GM21360 (cell line): ENCODE measurements at regions not wholly inside any gene's neighbourhood (a gene's known extent, or its start where the extent isn't known, plus 50 kb on each side); places are given as distances from the start of the nearest gene placed in this dataset.

ENCODE experiments used
- ATAC-seq: cut with Tn5 transposase; IDR thresholded peaks from one replicate; pipeline ENCODE4 v1.9.1; 2021; ENCODE audit warnings: mild to moderate bottlenecking, moderate library complexity; ENCODE audit not compliant: unreplicated experiment

GRCh38 chr11:128232588-128232987, 354.8 kb downstream of the ETS1 start:
- no peak for ATAC-seq

- no peak for ATAC-seq
Measured at GRCh38 chr11:128231845-128232410, 355.4 kb downstream of the ETS1 start.

GRCh38 chr11:128227466-128227865, 359.9 kb downstream of the ETS1 start:
- ATAC-seq = no peak

GRCh38 chr11:128226106-128226716, 361.1 kb downstream of the ETS1 start:
- ATAC-seq = no peak

- ATAC-seq = no peak
Measured at GRCh38 chr11:128222245-128222884, 365.0 kb downstream of the ETS1 start.

- ATAC-seq = no peak
Measured at GRCh38 chr11:128219731-128220120, 367.6 kb downstream of the ETS1 start.

GRCh38 chr11:128216198-128216597, 371.2 kb downstream of the ETS1 start:
- no peak for ATAC-seq

- ATAC-seq = no peak
Measured at GRCh38 chr11:128215238-128215882, 372.0 kb downstream of the ETS1 start.

GRCh38 chr11:128214263-128214662, 373.1 kb downstream of the ETS1 start:
- no peak for ATAC-seq

GRCh38 chr11:128213461-128213860, 373.9 kb downstream of the ETS1 start:
- no peak for ATAC-seq

GRCh38 chr11:128212324-128212723, 375.0 kb downstream of the ETS1 start:
- no peak for ATAC-seq

GRCh38 chr11:128210148-128210940, 377.0 kb downstream of the ETS1 start:
- no peak for ATAC-seq

GRCh38 chr11:128209138-128209435, 378.3 kb downstream of the ETS1 start:
- no peak for ATAC-seq

GRCh38 chr11:128208329-128209137, 378.8 kb downstream of the ETS1 start:
- no peak for ATAC-seq

- ATAC-seq = no peak
Measured at GRCh38 chr11:128207861-128208321, 379.5 kb downstream of the ETS1 start.

- ATAC-seq = no peak
Measured at GRCh38 chr11:128206461-128206860, 380.9 kb downstream of the ETS1 start.

- ATAC-seq = no peak
Measured at GRCh38 chr11:128205796-128206195, 381.6 kb downstream of the ETS1 start.

- ATAC-seq = no peak
Measured at GRCh38 chr11:128204898-128205297, 382.5 kb downstream of the ETS1 start.

- ATAC-seq = no peak
Measured at GRCh38 chr11:128201801-128202200, 385.6 kb downstream of the ETS1 start.

GRCh38 chr11:128201009-128201408, 386.3 kb downstream of the ETS1 start:
- no peak for ATAC-seq
